ENCODE measurements at regions not wholly inside any gene's neighbourhood (a gene's known extent, or its start where the extent isn't known, plus 50 kb on each side); places are given as distances from the start of the nearest gene placed in this dataset.

DNA sequence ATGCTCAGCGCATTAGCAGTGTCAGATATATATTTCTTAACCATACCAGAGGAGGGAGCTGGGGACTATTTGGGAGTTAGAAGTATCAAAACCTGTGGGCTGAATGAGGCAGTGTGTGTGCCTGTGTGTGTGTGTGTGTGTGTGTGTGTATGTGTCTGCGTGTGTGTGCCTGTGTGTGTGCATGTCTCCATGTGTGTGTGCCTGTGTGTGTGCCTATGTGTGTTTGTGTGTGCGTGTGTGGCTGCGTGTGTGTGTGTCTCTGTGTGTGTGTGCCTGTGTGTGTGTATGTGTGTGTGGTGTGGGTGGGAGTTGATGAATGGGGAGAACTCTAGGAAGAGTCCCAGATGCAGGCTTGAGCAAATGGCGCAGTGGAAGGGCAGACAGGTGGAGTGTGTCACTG, 92.9 kb downstream of the PAX1 start:
- TF ChIP-seq, protein P1, sequence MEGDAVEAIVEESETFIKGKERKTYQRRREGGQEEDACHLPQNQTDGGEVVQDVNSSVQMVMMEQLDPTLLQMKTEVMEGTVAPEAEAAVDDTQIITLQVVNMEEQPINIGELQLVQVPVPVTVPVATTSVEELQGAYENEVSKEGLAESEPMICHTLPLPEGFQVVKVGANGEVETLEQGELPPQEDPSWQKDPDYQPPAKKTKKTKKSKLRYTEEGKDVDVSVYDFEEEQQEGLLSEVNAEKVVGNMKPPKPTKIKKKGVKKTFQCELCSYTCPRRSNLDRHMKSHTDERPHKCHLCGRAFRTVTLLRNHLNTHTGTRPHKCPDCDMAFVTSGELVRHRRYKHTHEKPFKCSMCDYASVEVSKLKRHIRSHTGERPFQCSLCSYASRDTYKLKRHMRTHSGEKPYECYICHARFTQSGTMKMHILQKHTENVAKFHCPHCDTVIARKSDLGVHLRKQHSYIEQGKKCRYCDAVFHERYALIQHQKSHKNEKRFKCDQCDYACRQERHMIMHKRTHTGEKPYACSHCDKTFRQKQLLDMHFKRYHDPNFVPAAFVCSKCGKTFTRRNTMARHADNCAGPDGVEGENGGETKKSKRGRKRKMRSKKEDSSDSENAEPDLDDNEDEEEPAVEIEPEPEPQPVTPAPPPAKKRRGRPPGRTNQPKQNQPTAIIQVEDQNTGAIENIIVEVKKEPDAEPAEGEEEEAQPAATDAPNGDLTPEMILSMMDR (IDR thresholded peaks at IDR 0.05), result no peak
- Histone ChIP-seq H3K9me3 (peaks cover 0 to 7% (median 0%) of the 10 kb centered on the region in 11 donors), H3K4me1 (no peaks in the 10 kb centered on the region), H3K36me3 (no peaks in the 10 kb centered on the region), H3K27ac (no peak overlapping the region), H3K27me3 (peaks cover 0 to 7% (median 0%) of the 10 kb centered on the region in 7 donors), H3K4me3 (no peak overlapping the region)
- intact Hi-C loops (cut with DNase I), result no loop called here
- no peak for ATAC-seq
- WGBS, 2 donors, result 91 to 93% methylated on average over 5 of the region's 5 CpGs
- DNase-seq, result no peak

DNA sequence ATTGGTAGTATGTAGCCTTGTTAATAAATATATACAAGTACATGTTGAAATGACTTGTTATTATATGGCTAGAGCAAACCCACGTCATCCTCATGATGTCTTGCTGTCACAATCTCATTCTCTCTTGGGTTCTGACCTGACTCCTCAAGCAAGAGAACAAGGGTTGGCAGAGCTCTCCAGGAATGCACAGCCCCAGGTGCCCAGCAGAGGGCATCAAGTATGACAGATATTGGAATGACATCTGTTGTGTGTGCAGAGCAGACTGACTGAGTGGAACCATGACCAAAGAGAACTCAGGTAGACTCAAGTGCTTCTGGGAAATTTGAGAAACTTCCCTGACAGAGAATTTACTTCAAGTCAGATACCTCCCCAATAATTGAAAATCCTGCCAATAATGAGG, 90.6 kb downstream of the PAX1 start:
- DNase-seq (no peak), ATAC-seq (no peak)
- H3K36me3 ChIP-seq, result no peaks in the 10 kb centered on the region
- no peak overlapping the region for H3K4me3 ChIP-seq
- no peaks in the 10 kb centered on the region for H3K9me3 ChIP-seq
- TF ChIP-seq, protein P1 (IDR thresholded peaks at IDR 0.05), result no peak
- intact Hi-C loops (cut with DNase I), result no loop called here
- no peaks in the 10 kb centered on the region for H3K4me1 ChIP-seq
- H3K27ac ChIP-seq, result no peak overlapping the region
- WGBS, 2 donors, result 65 to 77% methylated on average over 1 of the region's 1 CpG
- H3K27me3 ChIP-seq, result peaks cover 0 to 15% (median 4%) of the 10 kb centered on the region in 7 donors

DNA sequence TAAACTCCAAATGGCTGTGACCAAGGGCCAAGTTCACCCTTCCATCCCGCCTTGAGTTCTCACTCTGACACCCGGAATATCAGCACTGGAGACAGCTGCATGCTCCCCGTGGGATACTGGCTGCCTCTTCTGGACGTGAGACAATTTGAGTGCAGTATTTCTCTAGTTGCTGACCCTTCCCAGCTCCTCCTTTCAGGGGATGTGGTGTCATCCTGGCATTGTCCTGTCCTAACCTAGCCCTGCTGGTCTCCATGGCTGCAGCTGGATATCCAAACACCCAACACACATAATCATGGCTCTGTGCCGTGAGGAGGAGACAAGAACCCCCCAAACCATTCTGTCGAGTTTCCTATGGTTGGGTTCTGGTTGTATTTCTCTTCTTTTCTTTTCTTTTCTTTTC, 82.6 kb downstream of the PAX1 start:
- DNase-seq, result no peak
- no peaks in the 10 kb centered on the region for H3K36me3 ChIP-seq
- no peak for ATAC-seq
- 59 to 62% methylated on average over 6 of the region's 6 CpGs for WGBS, 2 donors
- no peak overlapping the region for H3K27ac ChIP-seq
- H3K9me3 ChIP-seq, result peaks cover 0 to 7% (median 0%) of the 10 kb centered on the region in 11 donors
- TF ChIP-seq, protein P1 (IDR thresholded peaks at IDR 0.05), result no peak
- intact Hi-C loops (cut with DNase I), result no loop called here
- peaks cover 0 to 22% (median 0%) of the 10 kb centered on the region in 7 donors for H3K27me3 ChIP-seq
- H3K4me1 ChIP-seq, result no peaks in the 10 kb centered on the region
- H3K4me3 ChIP-seq, result no peak overlapping the region

GRCh38 chr20:21781446-21782075, 76.1 kb downstream of the PAX1 start:
- DNase-seq, result no peak
- 70 to 81% methylated on average over 24 of the region's 24 CpGs for WGBS, 2 donors
- TF ChIP-seq, protein P1 (IDR thresholded peaks at IDR 0.05), result no peak
- intact Hi-C loops (cut with DNase I), result no loop called here
- no peaks in the 10 kb centered on the region for H3K36me3 ChIP-seq
- H3K9me3 ChIP-seq, result peaks cover 0 to 12% (median 0%) of the 10 kb centered on the region in 11 donors
- H3K27me3 ChIP-seq, result peaks cover 0 to 6% (median 0%) of the 10 kb centered on the region in 7 donors
- H3K4me3 ChIP-seq, result no peak overlapping the region
- no peak overlapping the region for H3K27ac ChIP-seq
- no peak for ATAC-seq
- no peaks in the 10 kb centered on the region for H3K4me1 ChIP-seq
